Stimulated activated naive CD4-positive, alpha-beta T cell treated with Interleukin-2 at 50 U/mL for 16 hours (primary cell): ENCODE measurements at regions not wholly inside any gene's neighbourhood (a gene's known extent, or its start where the extent isn't known, plus 50 kb on each side); places are given as distances from the start of the nearest gene placed in this dataset.

ENCODE experiments used
- DNase-seq: peaks from one replicate; lab custom pipeline; 2025; lab: John Stamatoyannopoulos, UW

DNA sequence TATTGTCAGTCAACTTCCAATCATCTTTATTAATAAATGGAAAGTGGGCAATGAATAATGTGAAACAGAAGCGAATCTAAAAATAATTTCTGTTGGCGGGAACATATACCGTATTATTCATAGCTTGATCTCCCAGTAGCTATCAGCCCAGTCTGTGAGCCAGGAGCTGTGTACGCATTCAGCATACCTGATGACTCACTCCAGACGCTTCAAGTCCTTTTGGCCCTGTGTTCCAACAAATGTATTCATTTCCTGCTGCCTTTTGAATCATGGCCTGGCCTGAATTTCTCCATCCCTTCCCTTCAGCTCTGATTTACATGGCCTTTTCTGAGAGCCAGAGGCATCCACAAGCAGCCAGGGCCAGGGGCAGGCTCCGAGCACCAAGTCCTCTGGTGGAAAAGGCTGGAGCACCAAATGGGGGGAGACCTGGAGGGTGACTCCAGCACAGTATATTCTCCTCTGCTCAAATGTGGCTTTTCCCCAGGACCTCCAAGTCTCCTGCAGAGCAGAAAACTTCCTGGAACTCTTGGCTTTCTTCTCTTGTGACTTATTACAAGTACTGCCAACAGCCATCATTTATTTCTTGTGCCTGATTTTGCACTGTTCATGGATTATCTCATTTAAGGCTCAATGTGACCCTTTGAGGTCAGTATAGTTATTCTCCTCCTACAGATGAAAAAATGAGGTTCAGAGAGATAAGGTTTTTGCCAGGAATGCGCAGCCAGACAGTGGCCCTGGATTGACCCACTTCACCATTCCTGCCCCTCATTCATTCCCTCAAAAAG is 108.7 kb downstream of the EN1 start:
- DNase-seq: no peak

DNA sequence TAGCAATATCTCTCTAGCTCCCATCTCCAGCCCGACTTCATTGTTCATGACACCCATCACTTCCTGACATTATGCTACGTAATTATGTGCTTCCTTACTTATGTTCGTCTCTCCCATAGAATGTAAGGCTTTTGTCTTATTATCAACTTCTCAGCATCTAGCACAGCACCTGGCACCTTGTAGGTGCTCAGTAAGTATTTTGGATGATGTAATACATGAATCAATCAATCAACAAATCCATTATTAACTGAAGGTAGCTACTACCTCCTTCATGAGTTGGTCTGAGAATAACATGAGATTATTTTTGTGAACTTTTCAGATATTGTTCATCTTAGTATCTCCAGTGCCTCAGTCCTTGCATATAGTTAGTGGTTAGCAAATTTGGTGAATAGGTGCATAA is 109.3 kb downstream of the EN1 start:
- no peak for DNase-seq

DNA sequence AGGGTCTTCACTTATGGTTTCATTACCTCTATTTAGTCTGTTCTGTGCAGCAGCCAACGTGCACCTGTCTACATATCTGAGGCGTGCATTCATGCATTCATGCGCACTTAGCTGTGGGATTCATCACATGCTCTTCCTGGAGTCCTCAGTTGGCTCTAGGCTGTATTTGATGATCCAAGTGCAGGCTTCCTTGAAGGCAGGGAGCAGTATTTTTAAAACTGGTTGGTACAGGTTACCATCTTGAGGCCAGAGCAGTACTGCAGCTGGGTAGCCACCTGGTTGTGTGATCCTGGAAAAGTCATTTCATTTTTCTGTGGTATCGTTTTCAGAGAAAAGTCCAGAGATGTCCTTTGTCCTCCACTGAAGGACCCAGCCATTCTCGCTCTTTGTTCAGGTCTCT is 109.8 kb downstream of the EN1 start:
- no peak for DNase-seq

DNA sequence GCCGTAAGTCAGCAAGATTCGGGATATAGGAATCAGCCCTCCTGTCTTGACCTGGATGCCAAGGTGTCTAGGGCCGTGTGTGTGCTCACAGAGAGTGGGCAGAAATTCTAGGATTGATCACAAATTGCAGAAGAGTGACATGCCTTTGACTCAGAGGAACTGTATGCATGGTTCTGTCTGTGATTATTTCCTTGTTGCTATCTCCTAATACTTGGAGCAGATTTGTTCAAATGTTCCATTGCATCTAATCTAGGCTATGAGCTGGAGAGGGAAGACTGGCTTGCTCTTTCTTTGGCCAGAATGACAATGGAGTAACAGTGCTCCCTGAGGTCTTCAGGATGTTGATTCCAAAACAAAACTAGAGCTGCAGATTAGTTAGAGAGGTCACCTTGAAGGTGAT is 115.0 kb downstream of the EN1 start:
- no peak for DNase-seq

- no peak for DNase-seq
These were observed 116.0 kb downstream of the EN1 start for GRCh38 chr2:118731413-118731812.

DNA sequence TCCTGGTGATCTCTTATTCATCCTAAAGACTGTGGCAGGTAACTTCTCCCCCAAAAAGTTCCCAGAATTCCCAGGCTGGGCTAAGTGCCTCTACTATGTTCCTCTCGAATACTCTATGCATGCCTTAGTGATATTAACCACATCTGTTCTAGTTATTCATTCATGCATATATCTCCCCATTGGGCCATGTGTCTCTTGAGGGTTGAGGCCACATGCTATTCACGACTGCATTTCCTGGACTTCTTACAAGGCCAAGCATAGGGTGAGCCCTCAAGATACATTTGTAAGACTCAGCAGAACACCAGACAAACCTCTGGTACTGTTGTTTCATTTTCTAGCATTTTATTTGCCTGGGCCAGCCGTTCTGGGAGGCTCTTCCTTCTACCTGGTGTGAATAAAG is 117.0 kb downstream of the EN1 start:
- no peak for DNase-seq

DNA sequence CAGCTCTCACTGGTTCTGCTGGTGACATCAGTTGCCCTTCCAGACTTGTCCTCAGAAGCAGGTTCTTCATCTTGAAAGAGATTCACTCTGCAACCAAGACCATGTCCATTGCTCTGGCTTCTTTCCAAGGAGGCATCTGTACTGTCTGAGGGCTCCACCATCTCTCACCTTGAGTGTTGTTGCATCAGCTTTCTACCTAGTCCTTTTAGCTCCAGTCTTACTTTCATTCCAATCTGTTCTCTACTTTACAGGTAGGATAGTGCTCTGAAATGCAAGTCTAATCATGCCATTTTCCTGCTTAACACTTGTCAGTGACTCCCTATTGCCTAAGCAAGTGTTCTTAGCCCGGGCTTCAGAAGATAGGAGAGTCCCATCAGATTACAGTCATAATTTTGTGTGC is 117.7 kb downstream of the EN1 start:
- DNase-seq: no peak

DNA sequence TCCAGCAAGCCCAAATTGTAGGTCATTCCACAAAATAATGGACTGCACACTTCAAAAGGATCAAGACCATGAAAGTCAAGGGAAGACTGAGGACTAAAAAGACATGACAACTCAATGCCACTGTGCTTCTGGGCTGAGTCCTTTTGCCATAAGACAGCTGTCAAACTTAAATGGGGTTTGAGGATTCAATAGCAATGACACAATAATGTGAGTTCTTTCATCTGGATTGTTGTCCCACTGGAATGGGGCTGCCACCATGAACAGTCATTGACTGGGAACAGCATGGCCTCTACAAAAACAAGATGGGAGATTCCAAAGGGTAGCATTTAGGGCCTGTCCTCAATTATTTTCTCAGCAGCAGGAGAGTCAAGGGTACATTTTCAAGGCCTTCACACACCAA is 118.5 kb downstream of the EN1 start:
- DNase-seq: no peak

DNA sequence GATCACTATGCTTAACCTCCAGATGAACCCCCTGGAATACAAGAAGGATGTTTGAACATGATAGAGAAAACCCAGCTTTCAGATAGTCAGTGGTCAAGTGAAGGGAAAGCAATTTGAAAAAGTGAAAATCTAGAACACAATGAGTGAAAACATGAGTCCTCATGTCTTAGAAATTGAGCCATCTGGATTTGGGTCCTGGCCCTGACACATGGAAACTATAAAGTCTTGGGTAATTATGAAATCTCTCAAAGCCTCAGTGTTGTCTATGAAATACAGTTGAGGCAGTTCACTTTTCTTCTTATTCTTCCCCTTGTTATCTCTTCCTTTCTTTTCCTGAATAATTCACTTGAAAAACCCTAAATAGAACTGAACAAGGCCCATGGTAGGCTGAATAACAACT is 120.6 kb downstream of the EN1 start:
- DNase-seq: no peak

- no peak for DNase-seq
These were observed 124.1 kb downstream of the EN1 start for GRCh38 chr2:118723394-118723793.

GRCh38 chr2:118722976-118723375 is 124.5 kb downstream of the EN1 start:
- no peak for DNase-seq

- DNase-seq: no peak
These were observed 125.5 kb downstream of the EN1 start for GRCh38 chr2:118721817-118722551.

GRCh38 chr2:118720866-118721265 is 126.6 kb downstream of the EN1 start:
- DNase-seq: no peak

GRCh38 chr2:118718921-118719320 is 128.5 kb downstream of the EN1 start:
- no peak for DNase-seq

DNA sequence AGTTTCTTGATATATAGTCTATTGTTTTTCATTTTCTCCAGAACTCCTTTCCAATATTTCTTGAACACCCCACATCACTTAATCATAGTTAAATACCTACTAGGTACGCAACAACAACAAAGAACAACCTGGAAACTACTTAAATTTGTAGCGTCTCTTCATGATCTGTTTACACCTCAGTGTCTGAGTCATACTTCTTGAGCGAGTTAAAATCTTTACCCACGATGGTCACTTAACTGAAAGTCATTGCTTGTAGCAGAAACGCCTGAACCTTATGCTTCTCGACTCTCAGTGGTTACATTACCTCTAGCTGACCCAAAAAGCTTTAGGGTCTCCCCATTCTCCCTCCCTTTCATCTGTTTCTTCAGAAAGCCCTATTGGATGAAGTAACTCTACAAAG is 131.3 kb downstream of the EN1 start:
- DNase-seq: no peak

GRCh38 chr2:118714118-118714517 is 133.3 kb downstream of the EN1 start:
- no peak for DNase-seq

GRCh38 chr2:118711603-118712002 is 135.8 kb downstream of the EN1 start:
- no peak for DNase-seq

- no peak for DNase-seq
These were observed 137.0 kb downstream of the EN1 start for GRCh38 chr2:118710481-118710880.

GRCh38 chr2:118709786-118710185 is 137.7 kb downstream of the EN1 start:
- no peak for DNase-seq

GRCh38 chr2:118706844-118707243 is 140.6 kb downstream of the EN1 start:
- DNase-seq: no peak

GRCh38 chr2:118706371-118706770 is 141.1 kb downstream of the EN1 start:
- DNase-seq: no peak

DNA sequence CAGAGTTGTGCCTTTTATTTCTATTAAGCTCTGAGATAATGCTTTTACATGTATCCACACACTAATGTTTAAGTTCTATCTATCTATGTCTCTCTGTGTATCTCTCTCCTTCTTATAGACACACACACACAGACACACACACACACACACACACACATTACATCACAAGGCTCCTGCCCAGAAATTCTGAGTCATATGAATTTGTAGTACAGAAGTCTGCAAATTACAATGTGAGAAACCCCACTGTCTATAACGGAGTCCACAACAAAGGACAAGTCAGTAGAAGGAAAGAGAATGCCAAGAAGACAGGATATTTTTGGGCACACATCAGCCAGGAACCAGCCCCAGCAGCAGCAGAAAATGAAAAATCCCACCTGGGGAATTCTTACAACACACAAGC is 142.4 kb downstream of the EN1 start:
- no peak for DNase-seq

DNA sequence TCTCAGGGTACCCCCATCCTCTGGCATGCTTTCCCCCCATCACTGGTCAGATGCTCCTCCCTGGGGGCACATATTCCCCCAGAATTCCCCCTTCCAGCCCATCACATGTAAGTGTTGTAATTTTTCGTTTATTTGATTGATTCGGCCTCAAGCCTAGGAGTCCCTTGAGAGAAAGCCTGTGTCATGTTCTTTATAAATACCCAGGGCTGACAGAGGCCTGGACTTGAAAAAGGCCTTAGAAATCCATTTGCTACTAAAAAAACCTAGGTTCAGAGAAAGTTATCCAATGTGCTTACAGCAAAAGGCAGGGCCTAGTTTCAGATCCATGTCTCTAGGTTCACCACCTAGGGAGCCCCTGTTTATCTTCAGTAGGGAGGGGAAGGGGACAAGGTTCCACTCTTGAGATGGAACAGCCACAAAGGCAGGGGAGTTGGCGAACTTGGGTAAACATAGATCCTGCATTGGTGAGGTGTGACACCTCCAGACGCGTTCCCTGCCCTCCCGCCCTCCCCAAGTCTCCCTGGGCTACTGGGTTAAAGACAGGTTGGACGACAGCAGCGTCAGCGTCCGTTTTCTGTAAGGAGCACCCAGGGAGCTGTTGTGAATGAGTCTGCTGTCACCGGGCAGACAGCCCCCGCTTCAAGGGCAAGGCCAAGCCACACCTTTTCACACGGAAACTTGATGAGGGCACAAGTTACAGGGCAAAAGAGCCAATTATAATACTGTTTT is 147.8 kb downstream of the EN1 start:
- no peak for DNase-seq
